ENCODE measurements at regions not wholly inside any gene's neighbourhood (a gene's known extent, or its start where the extent isn't known, plus 50 kb on each side); places are given as distances from the start of the nearest gene placed in this dataset.
A peak's percentile ranks its signal among the peaks of the same experiment; 100 is the strongest.

- DNase-seq (ENCODE audit: low spot score) (no peak), ATAC-seq (peak; percentile 78)
- Mint-ChIP-seq H3K9me3 (no peaks in the 10 kb centered on the region), H3K27ac (no peak overlapping the region), H3K4me3 (no peak overlapping the region), H3K27me3 (ENCODE audit: low read depth) (no peaks in the 10 kb centered on the region), H3K4me1 (peaks cover 6% of the 10 kb centered on the region), H3K36me3 (no peaks in the 10 kb centered on the region)
- ChIA-PET POLR2A (no interaction called here), CTCF (interaction anchor here (1.1 kb wide), 1 partner anchor 15 kb away, joined by 3 read pairs; no protein-coding TSS in a partner anchor)
- TF ChIP-seq FOXP1 (CRISPR knock-in tag; IDR thresholded peaks at IDR 0.05; ENCODE audit: borderline replicate concordance) (no peak), NR3C1 (CRISPR knock-in tag; conservative IDR thresholded peaks at IDR 0.05; ENCODE audit: low read depth) (no peak), USF1 (CRISPR knock-in tag; IDR thresholded peaks at IDR 0.05) (no peak), MXD4 (CRISPR knock-in tag; IDR thresholded peaks at IDR 0.05; ENCODE audit: borderline replicate concordance) (no peak), TCF7 (CRISPR knock-in tag; IDR thresholded peaks at IDR 0.05; ENCODE audit: low read depth) (no peak), ZNF671 (CRISPR knock-in tag; IDR thresholded peaks at IDR 0.05) (no peak), ESRRA (CRISPR knock-in tag; IDR thresholded peaks at IDR 0.05; ENCODE audit: borderline replicate concordance) (no peak), AFF4 (CRISPR knock-in tag; IDR thresholded peaks at IDR 0.05; ENCODE audit: borderline replicate concordance) (no peak), ATF3 (CRISPR knock-in tag; conservative IDR thresholded peaks at IDR 0.05) (no peak), MLX (CRISPR knock-in tag; IDR thresholded peaks at IDR 0.05) (no peak), FOXJ3 (CRISPR knock-in tag; IDR thresholded peaks at IDR 0.05; ENCODE audit: borderline replicate concordance) (no peak)
- TF ChIP-seq, protein P1, sequence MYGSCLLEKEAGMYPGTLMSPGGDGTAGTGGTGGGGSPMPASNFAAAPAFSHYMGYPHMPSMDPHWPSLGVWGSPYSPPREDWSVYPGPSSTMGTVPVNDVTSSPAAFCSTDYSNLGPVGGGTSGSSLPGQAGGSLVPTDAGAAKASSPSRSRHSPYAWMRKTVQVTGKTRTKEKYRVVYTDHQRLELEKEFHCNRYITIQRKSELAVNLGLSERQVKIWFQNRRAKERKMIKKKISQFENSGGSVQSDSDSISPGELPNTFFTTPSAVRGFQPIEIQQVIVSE (CRISPR knock-in tag; IDR thresholded peaks at IDR 0.05; ENCODE audit: borderline replicate concordance): no peak
- TF ChIP-seq, protein P2, sequence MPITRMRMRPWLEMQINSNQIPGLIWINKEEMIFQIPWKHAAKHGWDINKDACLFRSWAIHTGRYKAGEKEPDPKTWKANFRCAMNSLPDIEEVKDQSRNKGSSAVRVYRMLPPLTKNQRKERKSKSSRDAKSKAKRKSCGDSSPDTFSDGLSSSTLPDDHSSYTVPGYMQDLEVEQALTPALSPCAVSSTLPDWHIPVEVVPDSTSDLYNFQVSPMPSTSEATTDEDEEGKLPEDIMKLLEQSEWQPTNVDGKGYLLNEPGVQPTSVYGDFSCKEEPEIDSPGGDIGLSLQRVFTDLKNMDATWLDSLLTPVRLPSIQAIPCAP (CRISPR knock-in tag; IDR thresholded peaks at IDR 0.05): no peak
- TF ChIP-seq, protein P3, sequence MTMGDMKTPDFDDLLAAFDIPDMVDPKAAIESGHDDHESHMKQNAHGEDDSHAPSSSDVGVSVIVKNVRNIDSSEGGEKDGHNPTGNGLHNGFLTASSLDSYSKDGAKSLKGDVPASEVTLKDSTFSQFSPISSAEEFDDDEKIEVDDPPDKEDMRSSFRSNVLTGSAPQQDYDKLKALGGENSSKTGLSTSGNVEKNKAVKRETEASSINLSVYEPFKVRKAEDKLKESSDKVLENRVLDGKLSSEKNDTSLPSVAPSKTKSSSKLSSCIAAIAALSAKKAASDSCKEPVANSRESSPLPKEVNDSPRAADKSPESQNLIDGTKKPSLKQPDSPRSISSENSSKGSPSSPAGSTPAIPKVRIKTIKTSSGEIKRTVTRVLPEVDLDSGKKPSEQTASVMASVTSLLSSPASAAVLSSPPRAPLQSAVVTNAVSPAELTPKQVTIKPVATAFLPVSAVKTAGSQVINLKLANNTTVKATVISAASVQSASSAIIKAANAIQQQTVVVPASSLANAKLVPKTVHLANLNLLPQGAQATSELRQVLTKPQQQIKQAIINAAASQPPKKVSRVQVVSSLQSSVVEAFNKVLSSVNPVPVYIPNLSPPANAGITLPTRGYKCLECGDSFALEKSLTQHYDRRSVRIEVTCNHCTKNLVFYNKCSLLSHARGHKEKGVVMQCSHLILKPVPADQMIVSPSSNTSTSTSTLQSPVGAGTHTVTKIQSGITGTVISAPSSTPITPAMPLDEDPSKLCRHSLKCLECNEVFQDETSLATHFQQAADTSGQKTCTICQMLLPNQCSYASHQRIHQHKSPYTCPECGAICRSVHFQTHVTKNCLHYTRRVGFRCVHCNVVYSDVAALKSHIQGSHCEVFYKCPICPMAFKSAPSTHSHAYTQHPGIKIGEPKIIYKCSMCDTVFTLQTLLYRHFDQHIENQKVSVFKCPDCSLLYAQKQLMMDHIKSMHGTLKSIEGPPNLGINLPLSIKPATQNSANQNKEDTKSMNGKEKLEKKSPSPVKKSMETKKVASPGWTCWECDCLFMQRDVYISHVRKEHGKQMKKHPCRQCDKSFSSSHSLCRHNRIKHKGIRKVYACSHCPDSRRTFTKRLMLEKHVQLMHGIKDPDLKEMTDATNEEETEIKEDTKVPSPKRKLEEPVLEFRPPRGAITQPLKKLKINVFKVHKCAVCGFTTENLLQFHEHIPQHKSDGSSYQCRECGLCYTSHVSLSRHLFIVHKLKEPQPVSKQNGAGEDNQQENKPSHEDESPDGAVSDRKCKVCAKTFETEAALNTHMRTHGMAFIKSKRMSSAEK (CRISPR knock-in tag; IDR thresholded peaks at IDR 0.05; ENCODE audit: borderline replicate concordance): no peak
Observed at GRCh38 chr1:82220754-82221153, 420.0 kb downstream of the ADGRL2 start.
